Gastroesophageal sphincter (tissue), 3 donors: ENCODE measurements at regions not wholly inside any gene's neighbourhood (a gene's known extent, or its start where the extent isn't known, plus 50 kb on each side); places are given as distances from the start of the nearest gene placed in this dataset.

Experiments
- CTCF ChIP-seq, 4 experiments: fragments of 200-600 bp in 2 of 4; fragments of 450-650 bp in 2 of 4; sonication (generic) in 1 of 4; IDR thresholded peaks; one replicate each; pipeline ENCODE4 v1.5.1; 2017 to 2019; ENCODE audit warnings: antibody characterized with exemption in 4 of 4, mild to moderate bottlenecking in 2 of 4, moderate library complexity in 2 of 4
- EP300 ChIP-seq: sonication (generic); formaldehyde crosslinking; IDR thresholded peaks from one replicate; pipeline ENCODE4 v1.6.1; 2017; ENCODE audit warnings: antibody characterized with exemption, mild to moderate bottlenecking
- POLR2A ChIP-seq, 2 donors: fragments of 450-650 bp; IDR thresholded peaks; one replicate each; pipeline ENCODE4 v1.6.1; 2017; ENCODE audit warnings: antibody characterized with exemption in 2 of 2, mild to moderate bottlenecking in 2 of 2, moderate library complexity in 1 of 2
- POLR2AphosphoS5 ChIP-seq: sonication (generic); formaldehyde crosslinking; IDR thresholded peaks from one replicate; pipeline ENCODE4 v1.6.1; 2017; ENCODE audit warnings: antibody characterized with exemption

GRCh38 chr9:86893811-86894490, 53.4 kb downstream of the GAS1 start:
- TF ChIP-seq CTCF (IDR thresholded peaks at IDR 0.05) (no peak), POLR2AphosphoS5 (no peak), EP300 (no peak), POLR2A (IDR thresholded peaks at IDR 0.05) (no peak)
